Panc1 (cell line): ENCODE measurements at regions not wholly inside any gene's neighbourhood (a gene's known extent, or its start where the extent isn't known, plus 50 kb on each side); places are given as distances from the start of the nearest gene placed in this dataset.

Experiments used
- CTCF ChIP-seq: fragments of 450-650 bp; IDR thresholded peaks from 2 replicates; pipeline ENCODE4 v1.5.1; 2017; ENCODE audit warnings: mild to moderate bottlenecking
- POLR2AphosphoS5 ChIP-seq: IDR thresholded peaks from 2 replicates; pipeline ENCODE4 v1.6.1; 2012; ENCODE audit warnings: mild to moderate bottlenecking, low read depth, low read length, moderate library complexity
- REST ChIP-seq, 2 experiments: IDR thresholded peaks; 2 replicates each; pipeline ENCODE4 v1.6.1; 2011 to 2012; ENCODE audit warnings: low read depth in 2 of 2, control low read depth in 1 of 2, low read length in 1 of 2, mild to moderate bottlenecking in 1 of 2, moderate library complexity in 1 of 2; ENCODE audit not compliant: insufficient read depth in 1 of 2
- TCF7L2 ChIP-seq: IDR thresholded peaks from 2 replicates; pipeline ENCODE4 v1.6.1; 2011; ENCODE audit warnings: mild to moderate bottlenecking, low read depth, low read length, inconsistent platforms

DNA sequence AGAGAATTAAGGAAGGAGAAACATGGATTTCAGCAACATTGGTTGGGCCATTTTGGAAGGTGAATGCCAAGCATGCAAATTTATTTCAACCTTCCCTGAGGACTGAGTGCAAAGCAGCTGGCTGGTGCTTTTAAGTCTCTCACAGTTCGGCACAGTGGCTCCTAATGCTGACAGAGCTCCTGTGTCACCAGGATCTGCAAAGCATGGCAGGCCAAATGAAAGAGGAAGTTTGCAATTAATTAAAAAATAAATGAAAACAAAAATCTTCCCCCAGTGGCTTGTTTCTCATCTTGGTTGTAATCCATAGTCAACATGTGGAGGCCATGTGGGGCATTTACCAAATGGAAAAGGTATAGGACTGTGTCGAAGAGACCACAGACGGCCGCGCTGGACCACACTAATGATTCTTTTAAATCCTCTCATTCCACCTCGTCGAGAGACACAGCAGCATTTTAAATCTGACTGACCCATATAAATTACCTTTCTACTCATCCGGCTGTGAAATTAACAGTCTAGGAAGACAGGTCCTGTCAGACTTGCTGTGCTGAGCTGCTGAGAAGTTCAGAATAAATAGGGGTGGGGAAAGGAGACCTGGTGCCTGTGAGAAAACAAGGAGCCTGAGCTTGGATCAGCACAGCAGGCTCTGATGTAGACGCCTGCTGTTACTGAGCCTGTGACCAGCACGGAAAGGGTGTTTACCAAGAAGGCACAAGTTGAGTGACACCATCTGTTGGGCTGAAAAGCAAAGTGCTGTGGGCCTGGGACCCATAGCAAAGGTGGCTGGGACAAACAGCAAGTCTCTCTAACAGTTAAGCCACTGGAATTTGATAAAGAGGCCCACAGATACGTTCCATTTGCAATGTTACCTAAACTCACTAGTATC, 136.0 kb upstream of the COL1A2 start:
- TF ChIP-seq CTCF (no peak), POLR2AphosphoS5 (no peak), REST (IDR thresholded peaks at IDR 0.05; ENCODE audit: insufficient read depth in 1 of 2, low read depth in 2 of 2, low read length in 1 of 2) (no peak), TCF7L2 (no peak)
